Stomach (tissue), 4 donors: ENCODE measurements at regions not wholly inside any gene's neighbourhood (a gene's known extent, or its start where the extent isn't known, plus 50 kb on each side); places are given as distances from the start of the nearest gene placed in this dataset.

Experiments
- POLR2AphosphoS5 ChIP-seq, 3 donors: sonication (generic); formaldehyde crosslinking; IDR thresholded peaks; one replicate each; pipeline ENCODE4 v1.6.1; 2016; ENCODE audit warnings: antibody characterized with exemption in 3 of 3
- TF ChIP-seq, protein P1 (sequence below), 7 experiments: fragments of 450-650 bp in 4 of 7; fragments of 200-600 bp in 3 of 7; sonication (generic) in 3 of 7; IDR thresholded peaks; one replicate each; pipeline ENCODE4 v1.5.1; 2016 to 2019; ENCODE audit warnings: antibody characterized with exemption in 7 of 7, control low read depth in 2 of 7, mild to moderate bottlenecking in 1 of 7

DNA sequence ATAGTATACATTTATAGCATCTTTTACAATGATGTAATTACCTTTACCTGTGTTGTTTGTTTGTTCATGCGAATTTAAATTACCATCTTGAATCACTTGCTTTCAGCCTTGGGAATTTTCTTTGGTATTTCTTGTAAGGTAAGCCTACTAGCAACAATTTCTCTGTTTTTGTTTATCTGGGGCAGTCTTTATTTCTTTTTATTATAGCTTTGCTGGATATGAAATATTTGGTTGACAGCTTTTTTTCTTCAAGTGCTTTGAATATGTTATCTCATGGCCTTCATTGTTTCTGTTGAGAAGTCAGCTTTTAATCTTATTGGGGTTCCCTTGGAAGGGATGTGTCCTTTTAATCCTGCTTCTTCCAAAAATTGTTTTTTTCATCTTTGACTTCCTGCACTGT is 292.8 kb upstream of the EDA2R start:
- TF ChIP-seq, protein P1, sequence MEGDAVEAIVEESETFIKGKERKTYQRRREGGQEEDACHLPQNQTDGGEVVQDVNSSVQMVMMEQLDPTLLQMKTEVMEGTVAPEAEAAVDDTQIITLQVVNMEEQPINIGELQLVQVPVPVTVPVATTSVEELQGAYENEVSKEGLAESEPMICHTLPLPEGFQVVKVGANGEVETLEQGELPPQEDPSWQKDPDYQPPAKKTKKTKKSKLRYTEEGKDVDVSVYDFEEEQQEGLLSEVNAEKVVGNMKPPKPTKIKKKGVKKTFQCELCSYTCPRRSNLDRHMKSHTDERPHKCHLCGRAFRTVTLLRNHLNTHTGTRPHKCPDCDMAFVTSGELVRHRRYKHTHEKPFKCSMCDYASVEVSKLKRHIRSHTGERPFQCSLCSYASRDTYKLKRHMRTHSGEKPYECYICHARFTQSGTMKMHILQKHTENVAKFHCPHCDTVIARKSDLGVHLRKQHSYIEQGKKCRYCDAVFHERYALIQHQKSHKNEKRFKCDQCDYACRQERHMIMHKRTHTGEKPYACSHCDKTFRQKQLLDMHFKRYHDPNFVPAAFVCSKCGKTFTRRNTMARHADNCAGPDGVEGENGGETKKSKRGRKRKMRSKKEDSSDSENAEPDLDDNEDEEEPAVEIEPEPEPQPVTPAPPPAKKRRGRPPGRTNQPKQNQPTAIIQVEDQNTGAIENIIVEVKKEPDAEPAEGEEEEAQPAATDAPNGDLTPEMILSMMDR (IDR thresholded peaks at IDR 0.05): no peak
- no peak for TF ChIP-seq POLR2AphosphoS5 (IDR thresholded peaks at IDR 0.05)
